Peyer's patch (tissue), 4 donors: ENCODE measurements at regions not wholly inside any gene's neighbourhood (a gene's known extent, or its start where the extent isn't known, plus 50 kb on each side); places are given as distances from the start of the nearest gene placed in this dataset.

ENCODE experiments used
- DNase-seq, 3 donors: peaks; one replicate each; pipeline ENCODE4 v3.0.0-alpha.2; 2017 to 2019
- H3K27ac ChIP-seq, 4 donors: fragments of 200-600 bp; sonication (generic); one replicate each; pipeline ENCODE4 v1.5.1; 2016 to 2019
- H3K27me3 ChIP-seq, 2 donors: fragments of 200-600 bp; sonication (generic); one replicate each; pipeline ENCODE4 v1.5.1; 2019
- H3K36me3 ChIP-seq, 3 donors: fragments of 200-600 bp; sonication (generic); one replicate each; pipeline ENCODE4 v1.5.1; 2016 to 2019
- H3K4me1 ChIP-seq, 4 donors: fragments of 200-600 bp; sonication (generic); one replicate each; pipeline ENCODE4 v1.5.1; 2016 to 2019
- H3K4me3 ChIP-seq, 4 donors: fragments of 200-600 bp; sonication (generic); 1 replicate in 3 of 4; 2 replicates in 1 of 4; pipeline ENCODE4 v1.5.1; 2016 to 2019; ENCODE audit warnings: mild to moderate bottlenecking in 1 of 4
- H3K9me3 ChIP-seq, 4 donors: fragments of 200-600 bp; sonication (generic); one replicate each; pipeline ENCODE4 v1.5.1; 2016 to 2019; ENCODE audit warnings: mild to moderate bottlenecking in 1 of 4
- POLR2A ChIP-seq, 2 donors: fragments of 450-650 bp; IDR thresholded peaks; one replicate each; pipeline ENCODE4 v1.5.1; 2017; ENCODE audit warnings: antibody characterized with exemption in 2 of 2, mild to moderate bottlenecking in 2 of 2, moderate library complexity in 2 of 2
- TF ChIP-seq, protein P1 (sequence below), 6 experiments: fragments of 450-650 bp in 4 of 6; fragments of 200-600 bp in 2 of 6; sonication (generic) in 1 of 6; IDR thresholded peaks; one replicate each; pipeline ENCODE4 v1.5.1; 2017 to 2019; ENCODE audit warnings: antibody characterized with exemption in 6 of 6, mild to moderate bottlenecking in 3 of 6, moderate library complexity in 1 of 6

GRCh38 chr2:118301248-118301647 lies 213.0 kb downstream of the INSIG2 start:
- Histone ChIP-seq H3K27me3 (no peaks in the 10 kb centered on the region), H3K27ac (no peak overlapping the region), H3K9me3 (no peaks in the 10 kb centered on the region), H3K36me3 (no peaks in the 10 kb centered on the region), H3K4me3 (no peak overlapping the region), H3K4me1 (no peaks in the 10 kb centered on the region)
- TF ChIP-seq, protein P1, sequence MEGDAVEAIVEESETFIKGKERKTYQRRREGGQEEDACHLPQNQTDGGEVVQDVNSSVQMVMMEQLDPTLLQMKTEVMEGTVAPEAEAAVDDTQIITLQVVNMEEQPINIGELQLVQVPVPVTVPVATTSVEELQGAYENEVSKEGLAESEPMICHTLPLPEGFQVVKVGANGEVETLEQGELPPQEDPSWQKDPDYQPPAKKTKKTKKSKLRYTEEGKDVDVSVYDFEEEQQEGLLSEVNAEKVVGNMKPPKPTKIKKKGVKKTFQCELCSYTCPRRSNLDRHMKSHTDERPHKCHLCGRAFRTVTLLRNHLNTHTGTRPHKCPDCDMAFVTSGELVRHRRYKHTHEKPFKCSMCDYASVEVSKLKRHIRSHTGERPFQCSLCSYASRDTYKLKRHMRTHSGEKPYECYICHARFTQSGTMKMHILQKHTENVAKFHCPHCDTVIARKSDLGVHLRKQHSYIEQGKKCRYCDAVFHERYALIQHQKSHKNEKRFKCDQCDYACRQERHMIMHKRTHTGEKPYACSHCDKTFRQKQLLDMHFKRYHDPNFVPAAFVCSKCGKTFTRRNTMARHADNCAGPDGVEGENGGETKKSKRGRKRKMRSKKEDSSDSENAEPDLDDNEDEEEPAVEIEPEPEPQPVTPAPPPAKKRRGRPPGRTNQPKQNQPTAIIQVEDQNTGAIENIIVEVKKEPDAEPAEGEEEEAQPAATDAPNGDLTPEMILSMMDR (IDR thresholded peaks at IDR 0.05): no peak
- DNase-seq: no peak

DNA sequence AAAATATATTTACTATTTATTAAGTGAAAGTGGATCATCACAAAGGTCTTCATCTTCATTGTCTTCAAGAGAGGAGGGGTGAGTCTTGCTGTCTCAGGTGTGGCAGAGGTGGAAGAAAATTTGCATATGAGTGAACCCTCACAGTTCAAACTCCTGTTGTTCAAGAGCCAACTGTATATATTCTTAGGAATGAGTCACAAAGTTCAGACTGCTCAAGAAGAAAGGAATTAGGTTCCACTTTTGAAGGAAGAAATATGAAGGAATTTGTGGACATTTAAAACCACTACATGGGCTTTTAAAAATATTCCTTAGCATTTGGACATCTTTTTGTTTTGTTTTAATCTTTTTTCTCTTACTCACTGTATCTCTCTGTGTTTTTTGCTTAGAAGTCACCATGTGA lies 212.6 kb downstream of the INSIG2 start:
- no peaks in the 10 kb centered on the region for H3K36me3 ChIP-seq
- no peak overlapping the region for H3K4me3 ChIP-seq
- no peaks in the 10 kb centered on the region for H3K9me3 ChIP-seq
- no peak for DNase-seq
- TF ChIP-seq POLR2A (IDR thresholded peaks at IDR 0.05): no peak
- no peaks in the 10 kb centered on the region for H3K4me1 ChIP-seq
- no peaks in the 10 kb centered on the region for H3K27me3 ChIP-seq
- no peak overlapping the region for H3K27ac ChIP-seq

GRCh38 chr2:118296663-118297062 lies 208.4 kb downstream of the INSIG2 start:
- DNase-seq: no peak
- TF ChIP-seq, protein P1 (IDR thresholded peaks at IDR 0.05): no peak
- TF ChIP-seq POLR2A (IDR thresholded peaks at IDR 0.05): no peak
- Histone ChIP-seq H3K9me3 (no peaks in the 10 kb centered on the region), H3K4me1 (no peaks in the 10 kb centered on the region), H3K4me3 (no peak overlapping the region), H3K27ac (no peak overlapping the region), H3K27me3 (no peaks in the 10 kb centered on the region), H3K36me3 (no peaks in the 10 kb centered on the region)

- Histone ChIP-seq H3K4me3 (no peak overlapping the region), H3K4me1 (no peaks in the 10 kb centered on the region)
- no peak for TF ChIP-seq POLR2A (IDR thresholded peaks at IDR 0.05)
- TF ChIP-seq, protein P1 (IDR thresholded peaks at IDR 0.05): no peak
Observed at GRCh38 chr2:118295592-118296390, 207.5 kb downstream of the INSIG2 start.

DNA sequence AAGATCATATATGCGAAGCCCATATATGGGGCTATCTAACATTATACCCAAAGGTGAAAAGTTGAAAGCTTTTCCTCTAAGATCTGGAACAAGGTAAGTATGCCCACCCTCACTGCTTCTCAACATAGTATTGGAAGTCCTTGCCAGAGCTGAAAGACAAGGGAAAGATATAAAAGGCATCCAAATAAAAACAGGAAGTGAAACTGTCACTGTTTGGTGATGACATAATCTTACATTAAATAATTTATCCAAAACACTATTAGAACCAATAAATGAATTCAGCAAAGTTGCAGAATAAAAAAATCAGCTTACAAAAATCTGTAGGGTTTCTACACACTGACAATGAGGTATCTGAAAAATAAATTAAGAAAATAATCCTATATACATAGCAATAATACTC lies 205.8 kb downstream of the INSIG2 start:
- H3K4me3 ChIP-seq: no peak overlapping the region
- no peak for DNase-seq
- TF ChIP-seq, protein P1 (IDR thresholded peaks at IDR 0.05): no peak
- TF ChIP-seq POLR2A (IDR thresholded peaks at IDR 0.05): no peak
- H3K9me3 ChIP-seq: no peaks in the 10 kb centered on the region
- H3K27ac ChIP-seq: no peak overlapping the region
- H3K27me3 ChIP-seq: no peaks in the 10 kb centered on the region
- H3K4me1 ChIP-seq: no peaks in the 10 kb centered on the region
- no peaks in the 10 kb centered on the region for H3K36me3 ChIP-seq

More at GRCh38 chr2:118295592-118296390, 207.5 kb downstream of the INSIG2 start:
- Histone ChIP-seq H3K27ac (no peak overlapping the region), H3K36me3 (no peaks in the 10 kb centered on the region), H3K27me3 (no peaks in the 10 kb centered on the region), H3K9me3 (no peaks in the 10 kb centered on the region)
- no peak for DNase-seq

DNA sequence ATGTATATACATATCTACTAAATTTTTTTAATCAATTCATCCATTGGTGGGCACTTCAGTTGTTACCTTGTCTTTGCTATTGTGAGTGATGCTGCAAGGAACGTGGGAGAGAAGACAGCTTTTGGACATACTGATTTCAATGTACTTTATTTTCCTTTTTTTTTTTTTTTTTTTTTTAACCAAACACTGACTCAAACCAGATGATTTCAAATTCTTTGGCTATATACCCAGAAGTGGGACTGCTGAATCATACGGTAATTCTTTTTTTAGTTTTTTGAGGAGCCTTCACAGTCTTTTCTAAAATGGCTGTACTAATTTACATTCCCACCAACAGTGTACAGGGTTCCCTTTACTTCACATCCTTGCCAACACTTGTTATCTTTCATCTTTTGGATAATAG lies 204.7 kb downstream of the INSIG2 start:
- no peak for DNase-seq
- no peak overlapping the region for H3K27ac ChIP-seq
- H3K4me1 ChIP-seq: no peaks in the 10 kb centered on the region
- TF ChIP-seq, protein P1 (IDR thresholded peaks at IDR 0.05): no peak
- no peak for TF ChIP-seq POLR2A (IDR thresholded peaks at IDR 0.05)
- H3K4me3 ChIP-seq: no peak overlapping the region
- H3K36me3 ChIP-seq: no peaks in the 10 kb centered on the region
- no peaks in the 10 kb centered on the region for H3K27me3 ChIP-seq
- no peaks in the 10 kb centered on the region for H3K9me3 ChIP-seq
